SK-N-DZ (cell line): ENCODE measurements at regions not wholly inside any gene's neighbourhood (a gene's known extent, or its start where the extent isn't known, plus 50 kb on each side); places are given as distances from the start of the nearest gene placed in this dataset.

Source experiments
- DNase-seq: peaks from one replicate; pipeline ENCODE4 v3.0.0-alpha.2; 2015; ENCODE audit warnings: low spot score

- DNase-seq: no peak
These were observed 233.2 kb upstream of the PPP2R2D start for GRCh38 chr10:131667561-131667960.

GRCh38 chr10:131668903-131669302 is 231.9 kb upstream of the PPP2R2D start:
- DNase-seq: no peak

- no peak for DNase-seq
These were observed 231.0 kb upstream of the PPP2R2D start for GRCh38 chr10:131669838-131670237.

- DNase-seq: no peak
These were observed 230.5 kb upstream of the PPP2R2D start for GRCh38 chr10:131670341-131670740.

- DNase-seq: no peak
These were observed 227.4 kb upstream of the PPP2R2D start for GRCh38 chr10:131673396-131673795.

- DNase-seq: no peak
These were observed 226.7 kb upstream of the PPP2R2D start for GRCh38 chr10:131674130-131674529.

GRCh38 chr10:131675104-131675503 is 225.7 kb upstream of the PPP2R2D start:
- DNase-seq: no peak

GRCh38 chr10:131676046-131676799 is 224.6 kb upstream of the PPP2R2D start:
- no peak for DNase-seq

- DNase-seq: no peak
These were observed 223.9 kb upstream of the PPP2R2D start for GRCh38 chr10:131676800-131677421.

- no peak for DNase-seq
These were observed 223.1 kb upstream of the PPP2R2D start for GRCh38 chr10:131677671-131678070.

- no peak for DNase-seq
These were observed 222.6 kb upstream of the PPP2R2D start for GRCh38 chr10:131678171-131678570.

GRCh38 chr10:131678613-131679012 is 222.2 kb upstream of the PPP2R2D start:
- DNase-seq: no peak

- no peak for DNase-seq
These were observed 220.9 kb upstream of the PPP2R2D start for GRCh38 chr10:131679926-131680325.

GRCh38 chr10:131681122-131681521 is 219.7 kb upstream of the PPP2R2D start:
- DNase-seq: no peak

- DNase-seq: no peak
These were observed 219.2 kb upstream of the PPP2R2D start for GRCh38 chr10:131681656-131682055.

GRCh38 chr10:131682271-131682962 is 218.4 kb upstream of the PPP2R2D start:
- no peak for DNase-seq

GRCh38 chr10:131683281-131683861 is 217.4 kb upstream of the PPP2R2D start:
- no peak for DNase-seq

- no peak for DNase-seq
These were observed 216.9 kb upstream of the PPP2R2D start for GRCh38 chr10:131683941-131684340.

- DNase-seq: no peak
These were observed 215.8 kb upstream of the PPP2R2D start for GRCh38 chr10:131685007-131685406.

GRCh38 chr10:131685576-131685975 is 215.2 kb upstream of the PPP2R2D start:
- no peak for DNase-seq

GRCh38 chr10:131686781-131687420 is 213.9 kb upstream of the PPP2R2D start:
- DNase-seq: no peak

- DNase-seq: no peak
These were observed 212.5 kb upstream of the PPP2R2D start for GRCh38 chr10:131688304-131688703.
